Caco-2 (cell line): ENCODE measurements at regions not wholly inside any gene's neighbourhood (a gene's known extent, or its start where the extent isn't known, plus 50 kb on each side); places are given as distances from the start of the nearest gene placed in this dataset.
"Not testable (repeated sequence)": the region's sequence is repeated elsewhere in the genome, so short reads cannot be mapped to it uniquely, and the experiment has no call there.

Source experiments
- BruUV-seq: library from RNA; stranded (reverse); fragments of 400-500 nt; replicated peaks from 2 replicates; lab custom pipeline; 2021; lab: Mats Ljungman, UMichigan
- CTCF ChIA-PET: fragments of 300-600 bp; sonication (Branson Sonifier 250); formaldehyde crosslinking; loops from one replicate; lab custom pipeline; 2022; ENCODE audit warnings: antibody characterized with exemption; lab: Charles Lee
- POLR2A ChIA-PET: fragments of 300-600 bp; sonication (Branson Sonifier 250); formaldehyde crosslinking; loops from one replicate; lab custom pipeline; 2022; ENCODE audit warnings: antibody characterized with exemption; lab: Charles Lee
- DNase-seq, 2 experiments: peaks; one replicate each; pipeline versions ENCODE4 v3.0.0 to v3.0.0-alpha.2; 2020 to 2022
- H3K27me3 ChIP-seq: replicated peaks from 2 replicates; pipeline ENCODE4 v1.6.0; 2011; ENCODE audit warnings: low read length; ENCODE audit not compliant: control insufficient read depth, insufficient read depth
- H3K36me3 ChIP-seq: 2 replicates; pipeline ENCODE4 v1.5.1; 2011; ENCODE audit warnings: low read length; ENCODE audit not compliant: control insufficient read depth, insufficient read depth
- H3K4me1 ChIP-seq: fragments of 250-450 bp; sonication (Bioruptor Pico); 2 replicates; pipeline ENCODE4 v1.5.1; 2020; ENCODE audit warnings: mild to moderate bottlenecking
- H3K4me3 ChIP-seq: 2 replicates; pipeline ENCODE4 v1.5.1; 2011; ENCODE audit warnings: low read depth, mild to moderate bottlenecking, control low read depth, low read length
- H3K9me3 ChIP-seq: fragments of 250-450 bp; sonication (Bioruptor Pico); 2 replicates; pipeline ENCODE4 v1.5.1; 2020; ENCODE audit warnings: mild to moderate bottlenecking, moderate library complexity
- H3K27ac Mint-ChIP-seq: one replicate; pipeline ENCODE4 v1.8.0; 2022; ENCODE audit warnings: mixed read lengths; ENCODE audit not compliant: unreplicated experiment
- H3K27me3 Mint-ChIP-seq: one replicate; pipeline ENCODE4 v1.8.0; 2022; ENCODE audit warnings: mixed read lengths; ENCODE audit not compliant: insufficient read depth, unreplicated experiment
- H3K36me3 Mint-ChIP-seq: one replicate; pipeline ENCODE4 v1.8.0; 2022; ENCODE audit warnings: mild to moderate bottlenecking, mixed read lengths; ENCODE audit not compliant: insufficient read depth, unreplicated experiment
- H3K4me1 Mint-ChIP-seq: one replicate; pipeline ENCODE4 v1.8.0; 2022; ENCODE audit warnings: low read depth, mixed read lengths; ENCODE audit not compliant: unreplicated experiment
- H3K4me3 Mint-ChIP-seq: one replicate; pipeline ENCODE4 v1.8.0; 2022; ENCODE audit warnings: mild to moderate bottlenecking, moderate library complexity, mixed read lengths; ENCODE audit not compliant: unreplicated experiment
- H3K9me3 Mint-ChIP-seq: one replicate; pipeline ENCODE4 v1.8.0; 2022; ENCODE audit warnings: mixed read lengths; ENCODE audit not compliant: unreplicated experiment
- CTCF ChIP-seq, 2 experiments: fragments of 200-600 bp in 1 of 2; IDR thresholded peaks; 1 replicate in 1 of 2; 2 replicates in 1 of 2; pipeline versions ENCODE4 v1.5.1 to v1.8.0; 2011 to 2022; ENCODE audit warnings: antibody characterized with exemption in 1 of 2, control low read depth in 1 of 2, inconsistent platforms in 1 of 2, low read depth in 1 of 2, low read length in 1 of 2, mild to moderate bottlenecking in 1 of 2, moderate library complexity in 1 of 2; ENCODE audit not compliant: insufficient read depth in 1 of 2, severe bottlenecking in 1 of 2, unreplicated experiment in 1 of 2
- intact Hi-C: fragments of 100-400 bp; cut with micrococcal nuclease; formaldehyde crosslinking; loops from one replicate; pipeline ENCODE4 v1.10.0; 2022; ENCODE audit not compliant: unreplicated experiment

GRCh38 chr6:82494367-82494766 is 130.8 kb downstream of the TPBG start:
- no peak for TF ChIP-seq CTCF (IDR thresholded peaks at IDR 0.05; ENCODE audit: insufficient read depth in 1 of 2, low read depth in 1 of 2, low read length in 1 of 2, severe bottlenecking in 1 of 2, unreplicated experiment in 1 of 2)
- ChIA-PET POLR2A (no interaction called here), CTCF (no interaction called here)
- H3K4me1 Mint-ChIP-seq = no peaks in the 10 kb centered on the region
- Histone ChIP-seq H3K4me1 (no peaks in the 10 kb centered on the region), H3K36me3 (no peaks in the 10 kb centered on the region), H3K27me3 (no peaks in the 10 kb centered on the region), H3K9me3 (no peaks in the 10 kb centered on the region), H3K4me3 (no peak overlapping the region)
- H3K27me3 Mint-ChIP-seq = no peaks in the 10 kb centered on the region
- no peak overlapping the region for H3K27ac Mint-ChIP-seq
- no peaks in the 10 kb centered on the region for H3K36me3 Mint-ChIP-seq
- intact Hi-C loops = no loop called here
- H3K4me3 Mint-ChIP-seq = no peak overlapping the region
- no peak for DNase-seq
- no TSS peak for BruUV-seq
- H3K9me3 Mint-ChIP-seq = no peaks in the 10 kb centered on the region

GRCh38 chr6:82501901-82502300 is 138.3 kb downstream of the TPBG start:
- intact Hi-C loops, CTCF ChIA-PET, H3K27me3 Mint-ChIP-seq, H3K27ac Mint-ChIP-seq, H3K9me3 ChIP-seq, H3K36me3 ChIP-seq, H3K27me3 ChIP-seq, H3K36me3 Mint-ChIP-seq, DNase-seq, H3K4me3 Mint-ChIP-seq, H3K4me1 Mint-ChIP-seq, H3K9me3 Mint-ChIP-seq, H3K4me3 ChIP-seq, BruUV-seq, POLR2A ChIA-PET, H3K4me1 ChIP-seq: not testable (repeated sequence)

- ChIA-PET CTCF (no interaction called here), POLR2A (no interaction called here)
- H3K4me3 Mint-ChIP-seq = no peak overlapping the region
- Histone ChIP-seq H3K27me3 (no peaks in the 10 kb centered on the region; the same call in 1 of the 2 replicates), H3K4me3 (no peak overlapping the region), H3K9me3 (no peaks in the 10 kb centered on the region), H3K36me3 (no peaks in the 10 kb centered on the region), H3K4me1 (no peaks in the 10 kb centered on the region)
- H3K27me3 Mint-ChIP-seq = peaks cover 3% of the 10 kb centered on the region
- H3K27ac Mint-ChIP-seq = no peak overlapping the region
- H3K4me1 Mint-ChIP-seq = no peaks in the 10 kb centered on the region
- intact Hi-C loops = no loop called here
- no peaks in the 10 kb centered on the region for H3K9me3 Mint-ChIP-seq
- BruUV-seq = no TSS peak
- no peak for DNase-seq
- H3K36me3 Mint-ChIP-seq = no peaks in the 10 kb centered on the region
- TF ChIP-seq CTCF (IDR thresholded peaks at IDR 0.05; ENCODE audit: insufficient read depth in 1 of 2, low read depth in 1 of 2, low read length in 1 of 2, severe bottlenecking in 1 of 2, unreplicated experiment in 1 of 2) = no peak
These were observed 142.9 kb downstream of the TPBG start for GRCh38 chr6:82506526-82506925.

GRCh38 chr6:82507112-82507511 is 143.5 kb downstream of the TPBG start:
- no peak overlapping the region for H3K4me3 Mint-ChIP-seq

More at GRCh38 chr6:82507112-82507511, 143.5 kb downstream of the TPBG start:
- no peaks in the 10 kb centered on the region for H3K9me3 Mint-ChIP-seq
- POLR2A ChIA-PET = no interaction called here
- peaks cover 3% of the 10 kb centered on the region for H3K27me3 Mint-ChIP-seq
- intact Hi-C loops = no loop called here
- H3K36me3 ChIP-seq = no peaks in the 10 kb centered on the region
- no peaks in the 10 kb centered on the region for H3K4me1 ChIP-seq
- H3K27me3 ChIP-seq = no peaks in the 10 kb centered on the region; the same call in 1 of the 2 replicates
- no peak overlapping the region for H3K4me3 ChIP-seq
- no peak for DNase-seq
- CTCF ChIA-PET = no interaction called here
- H3K36me3 Mint-ChIP-seq = no peaks in the 10 kb centered on the region
- no peaks in the 10 kb centered on the region for H3K9me3 ChIP-seq
- no TSS peak for BruUV-seq
- no peak overlapping the region for H3K27ac Mint-ChIP-seq
- H3K4me1 Mint-ChIP-seq = no peaks in the 10 kb centered on the region
- TF ChIP-seq CTCF (IDR thresholded peaks at IDR 0.05; ENCODE audit: insufficient read depth in 1 of 2, low read depth in 1 of 2, low read length in 1 of 2, severe bottlenecking in 1 of 2, unreplicated experiment in 1 of 2) = no peak
